H1 (cell line): ENCODE measurements at regions not wholly inside any gene's neighbourhood (a gene's known extent, or its start where the extent isn't known, plus 50 kb on each side); places are given as distances from the start of the nearest gene placed in this dataset.

ENCODE experiments used
- CTCF ChIA-PET: fragments of 300-600 bp; sonication (Branson Sonifier 250); formaldehyde crosslinking; loops from one replicate; lab custom pipeline; 2021; ENCODE audit not compliant: partially characterized antibody; lab: Charles Lee
- POLR2A ChIA-PET: fragments of 300-600 bp; sonication (Branson Sonifier 250); formaldehyde crosslinking; loops from one replicate; lab custom pipeline; 2021; ENCODE audit warnings: inconsistent platforms; ENCODE audit not compliant: partially characterized antibody; lab: Charles Lee
- DNase-seq, 2 experiments: peaks; one replicate each; pipeline versions ENCODE4 v3.0.0 to v3.0.0-alpha.2; 2010 to 2022; ENCODE audit warnings: low spot score in 2 of 2, low read depth in 1 of 2, mixed read lengths in 1 of 2
- FAIRE-seq: peaks from 2 replicates; lab custom pipeline; 2011; peaks lifted over from hg19 to GRCh38; lab: Jason Lieb, UNC
- H2AFZ ChIP-seq: 2 replicates; pipeline ENCODE4 v1.8.1; 2012; ENCODE audit warnings: low read length, inconsistent platforms
- H2AK5ac ChIP-seq: 2 replicates; pipeline ENCODE4 v1.6.1; 2013; ENCODE audit warnings: low read depth, low read length
- H2BK120ac ChIP-seq: replicated peaks from 2 replicates; pipeline ENCODE3; 2013; ENCODE audit warnings: low read depth, low read length, inconsistent platforms
- H2BK12ac ChIP-seq: 2 replicates; pipeline ENCODE4 v1.6.1; 2013; ENCODE audit warnings: low read depth, low read length
- H2BK15ac ChIP-seq: 2 replicates; pipeline ENCODE4 v1.6.1; 2013; ENCODE audit warnings: low read length
- H2BK20ac ChIP-seq: 2 replicates; pipeline ENCODE4 v1.6.1; 2013; ENCODE audit warnings: low read length
- H2BK5ac ChIP-seq: 2 replicates; pipeline ENCODE4 v1.6.1; 2013; ENCODE audit warnings: low read depth, low read length
- H3K14ac ChIP-seq: 2 replicates; pipeline ENCODE4 v1.6.1; 2013; ENCODE audit warnings: inconsistent platforms; ENCODE audit not compliant: insufficient read length
- H3K18ac ChIP-seq: 2 replicates; pipeline ENCODE4 v1.6.1; 2013; ENCODE audit warnings: low read length; ENCODE audit errors: extremely low read depth
- H3K23ac ChIP-seq: 2 replicates; pipeline ENCODE4 v1.6.1; 2013; ENCODE audit warnings: inconsistent platforms; ENCODE audit not compliant: insufficient read length
- H3K23me2 ChIP-seq: 2 replicates; pipeline ENCODE4 v1.6.1; 2013; ENCODE audit warnings: low read depth, low read length
- H3K27ac ChIP-seq: 2 replicates; pipeline ENCODE4 v1.6.1; 2011; ENCODE audit warnings: low read depth, low read length, inconsistent platforms
- H3K27me3 ChIP-seq, 4 experiments: replicated peaks in 1 of 4; 1 replicate in 1 of 4; 2 replicates in 3 of 4; pipeline versions ENCODE4 v1.6.1 to v1.8.1; 2011 to 2013; ENCODE audit warnings: low read length in 3 of 4, mild to moderate bottlenecking in 3 of 4, inconsistent platforms in 2 of 4, mixed read lengths in 2 of 4, moderate library complexity in 1 of 4; ENCODE audit not compliant: control insufficient read depth in 3 of 4, insufficient read depth in 3 of 4; ENCODE audit errors: extremely low read depth in 1 of 4
- H3K36me3 ChIP-seq, 4 experiments: 2 replicates each; pipeline versions ENCODE4 v1.6.1 to v1.8.1; 2011 to 2013; ENCODE audit warnings: mild to moderate bottlenecking in 4 of 4, low read length in 3 of 4, moderate library complexity in 2 of 4, control low read depth in 1 of 4, inconsistent platforms in 1 of 4; ENCODE audit not compliant: insufficient read depth in 4 of 4, control insufficient read depth in 2 of 4
- H3K4ac ChIP-seq: replicated peaks from 2 replicates; pipeline ENCODE3; 2013; ENCODE audit warnings: low read length, low read depth, mixed read lengths, inconsistent platforms; ENCODE audit not compliant: insufficient read length
- H3K4me1 ChIP-seq, 4 experiments: replicated peaks in 1 of 4; 1 replicate in 1 of 4; 2 replicates in 3 of 4; pipeline versions ENCODE4 v1.6.1 to v1.8.1; 2011 to 2013; ENCODE audit warnings: low read length in 3 of 4, inconsistent platforms in 2 of 4, mixed read lengths in 1 of 4; ENCODE audit not compliant: insufficient read depth in 4 of 4, control insufficient read depth in 3 of 4
- H3K4me2 ChIP-seq, 2 experiments: 2 replicates each; pipeline versions ENCODE4 v1.6.1 to v1.8.1; 2011 to 2013; ENCODE audit warnings: low read depth in 2 of 2, low read length in 2 of 2, control low read depth in 1 of 2, inconsistent platforms in 1 of 2, mild to moderate bottlenecking in 1 of 2; ENCODE audit not compliant: insufficient read depth in 1 of 2
- H3K4me3 ChIP-seq, 4 experiments: fragments of 200-600, 300-600 bp in 1 of 4; sonication (generic), shearing (Covaris generic), sonication (Bioruptor Twin) in 1 of 4; 2 replicates each; pipeline versions ENCODE4 v1.5.1 to v1.8.1; 2011 to 2016; ENCODE audit warnings: low read length in 4 of 4, low read depth in 3 of 4, control low read depth in 2 of 4, inconsistent platforms in 2 of 4, mild to moderate bottlenecking in 2 of 4, mixed read lengths in 1 of 4, moderate library complexity in 1 of 4; ENCODE audit not compliant: insufficient read depth in 2 of 4; ENCODE audit errors: extremely low read depth in 1 of 4
- H3K56ac ChIP-seq: replicated peaks from 2 replicates; pipeline ENCODE3; 2013; ENCODE audit warnings: low read depth, mild to moderate bottlenecking, mixed read lengths, low read length, inconsistent platforms; ENCODE audit not compliant: insufficient read length
- H3K79me1 ChIP-seq: 2 replicates; pipeline ENCODE4 v1.6.1; 2013; ENCODE audit warnings: low read depth, low read length, control low read depth
- H3K79me2 ChIP-seq, 2 experiments: 2 replicates each; pipeline versions ENCODE4 v1.6.1 to v1.8.1; 2012 to 2013; ENCODE audit warnings: low read length in 2 of 2, mild to moderate bottlenecking in 2 of 2, inconsistent platforms in 1 of 2; ENCODE audit not compliant: insufficient read depth in 2 of 2, control insufficient read depth in 1 of 2
- H3K9ac ChIP-seq, 4 experiments: replicated peaks in 1 of 4; 1 replicate in 1 of 4; 2 replicates in 3 of 4; pipeline versions ENCODE4 v1.6.1 to v1.8.1; 2011 to 2013; ENCODE audit warnings: low read depth in 3 of 4, low read length in 3 of 4, control low read depth in 2 of 4, mild to moderate bottlenecking in 2 of 4, moderate library complexity in 2 of 4, inconsistent platforms in 1 of 4; ENCODE audit errors: extremely low read depth in 1 of 4
- H3K9me3 ChIP-seq, 2 experiments: 2 replicates each; pipeline versions ENCODE4 v1.6.1 to v1.8.1; 2012 to 2013; ENCODE audit warnings: mild to moderate bottlenecking in 2 of 2, moderate library complexity in 2 of 2, control low read depth in 1 of 2, inconsistent platforms in 1 of 2, low read depth in 1 of 2, low read length in 1 of 2, mixed read lengths in 1 of 2; ENCODE audit not compliant: insufficient read depth in 2 of 2
- H4K20me1 ChIP-seq, 2 experiments: replicated peaks in 1 of 2; 2 replicates each; pipeline versions ENCODE3 to v1.8.1; 2011 to 2013; ENCODE audit warnings: inconsistent platforms in 2 of 2, low read length in 2 of 2, mild to moderate bottlenecking in 1 of 2; ENCODE audit not compliant: insufficient read depth in 2 of 2, control insufficient read depth in 1 of 2
- H4K5ac ChIP-seq: 2 replicates; pipeline ENCODE4 v1.6.1; 2013; ENCODE audit warnings: low read length, low read depth, mixed read lengths, inconsistent platforms; ENCODE audit not compliant: insufficient read length
- H4K8ac ChIP-seq: 2 replicates; pipeline ENCODE4 v1.8.0; 2013; ENCODE audit warnings: mild to moderate bottlenecking, moderate library complexity, low read length, inconsistent platforms; ENCODE audit not compliant: insufficient read depth; ENCODE audit errors: extremely low read depth
- H4K91ac ChIP-seq: replicated peaks from 2 replicates; pipeline ENCODE3; 2013; ENCODE audit warnings: low read length, mixed read lengths, inconsistent platforms; ENCODE audit not compliant: insufficient read length
- BACH1 ChIP-seq: IDR thresholded peaks from 2 replicates; pipeline ENCODE4 v1.6.1; 2012; ENCODE audit warnings: low read length, improper control_type of control experiment
- EZH2 ChIP-seq: fragments of 200-600 bp; sonication (generic); IDR thresholded peaks from 2 replicates; pipeline ENCODE4 v1.7.1; 2012; ENCODE audit warnings: low read depth, mild to moderate bottlenecking, moderate library complexity, low read length, inconsistent platforms; ENCODE audit not compliant: severe bottlenecking
- PHF8 ChIP-seq: fragments of 200-600 bp; sonication (generic); conservative IDR thresholded peaks from 2 replicates; pipeline ENCODE4 v1.7.1; 2012; ENCODE audit warnings: low read depth, mild to moderate bottlenecking, inconsistent platforms, low read length, moderate library complexity
- POLR2A ChIP-seq, 2 experiments: IDR thresholded peaks; 1 replicate in 1 of 2; 2 replicates in 1 of 2; pipeline ENCODE4 v1.6.1; 2011; ENCODE audit warnings: low read depth in 2 of 2, low read length in 2 of 2, mild to moderate bottlenecking in 2 of 2; ENCODE audit errors: control extremely low read depth in 1 of 2
- RFX5 ChIP-seq: IDR thresholded peaks from 2 replicates; pipeline ENCODE4 v1.6.1; 2011; ENCODE audit warnings: low read depth, low read length, improper control_type of control experiment, borderline replicate concordance
- SAP30 ChIP-seq: fragments of 300-600 bp; sonication (generic); IDR thresholded peaks from 2 replicates; pipeline ENCODE4 v1.7.1; 2012; ENCODE audit warnings: low read length, moderate library complexity, mild to moderate bottlenecking, inconsistent platforms; ENCODE audit not compliant: insufficient read depth, insufficient replicate concordance
- SIX5 ChIP-seq: IDR thresholded peaks from 2 replicates; pipeline ENCODE4 v1.6.1; 2011; ENCODE audit warnings: mild to moderate bottlenecking, low read depth, low read length
- WGBS, 2 experiments: shearing (Covaris generic) in 1 of 2; methylation state at CpG; one replicate each; pipeline versions ENCODE4 v1.1.6 to v1.1.7; 2013 to 2015; ENCODE audit warnings: low lambda C conversion rate in 2 of 2, mixed read lengths in 2 of 2, inconsistent platforms in 1 of 2, low coverage in 1 of 2, missing lambda C conversion rate in 1 of 2; ENCODE audit not compliant: insufficient replicate concordance in 2 of 2, insufficient coverage in 1 of 2, insufficient read length in 1 of 2; ENCODE audit errors: extremely low coverage in 1 of 2, missing lambda C conversion rate in 1 of 2; 5-methylcytosine and 5-hydroxymethylcytosine counted together

- no peaks in the 10 kb centered on the region for H3K9me3 ChIP-seq
- no peak overlapping the region for H3K4me3 ChIP-seq
- no peaks in the 10 kb centered on the region for H4K20me1 ChIP-seq
- no peak overlapping the region for H2BK120ac ChIP-seq
- H4K8ac ChIP-seq: no peak overlapping the region
- H2BK12ac ChIP-seq: no peak overlapping the region
- H3K4ac ChIP-seq: no peak overlapping the region
- H3K56ac ChIP-seq: no peak overlapping the region
- no peak overlapping the region for H3K4me2 ChIP-seq
- H2BK5ac ChIP-seq: no peak overlapping the region
- no peaks in the 10 kb centered on the region for H3K79me1 ChIP-seq
- 78% methylated on average over 5 of the region's 5 CpGs; no CpG with 5 or more reads in 1 of the 2 experiments for WGBS, 2 experiments
- H2AFZ ChIP-seq: no peak overlapping the region
- H3K36me3 ChIP-seq: no peaks in the 10 kb centered on the region
- no peak overlapping the region for H3K9ac ChIP-seq
- no peaks in the 10 kb centered on the region for H3K23me2 ChIP-seq
- H3K27ac ChIP-seq: no peak overlapping the region
- FAIRE-seq: no peak
- ChIA-PET POLR2A (no interaction called here), CTCF (no interaction called here)
- no peak overlapping the region for H4K5ac ChIP-seq
- H3K27me3 ChIP-seq: no peaks in the 10 kb centered on the region
- H4K91ac ChIP-seq: no peak overlapping the region
- H3K4me1 ChIP-seq: no peaks in the 10 kb centered on the region
- H2BK20ac ChIP-seq: no peak overlapping the region
- H3K23ac ChIP-seq: no peak overlapping the region
- DNase-seq: no peak
- TF ChIP-seq PHF8 (no peak), EZH2 (no peak), SIX5 (no peak), SAP30 (no peak), POLR2A (IDR thresholded peaks at IDR 0.05; ENCODE audit: control extremely low read depth in 1 of 2, low read depth in 2 of 2, low read length in 2 of 2) (no peak), RFX5 (no peak), BACH1 (no peak)
- no peak overlapping the region for H3K14ac ChIP-seq
- no peak overlapping the region for H2BK15ac ChIP-seq
- H3K18ac ChIP-seq: no peak overlapping the region
- H3K79me2 ChIP-seq: no peaks in the 10 kb centered on the region
- H2AK5ac ChIP-seq: no peak overlapping the region
Observed at GRCh38 chr21:38614558-38614957, 116.3 kb upstream of the ERG start.
